H9 (cell line): ENCODE measurements at regions not wholly inside any gene's neighbourhood (a gene's known extent, or its start where the extent isn't known, plus 50 kb on each side); places are given as distances from the start of the nearest gene placed in this dataset.

Experiments used
- DNase-seq: peaks from one replicate; pipeline ENCODE4 v3.0.0-alpha.2; 2017
- H2AFZ ChIP-seq: one replicate; pipeline ENCODE4 v1.6.1; 2013; ENCODE audit warnings: mild to moderate bottlenecking, low read length, control low read depth, moderate library complexity
- H2AK5ac ChIP-seq: 2 replicates; pipeline ENCODE4 v1.6.1; 2013; ENCODE audit warnings: low read length, control low read depth, mixed read lengths; ENCODE audit not compliant: insufficient read length
- H2BK120ac ChIP-seq: one replicate; pipeline ENCODE4 v1.6.1; 2013; ENCODE audit warnings: low read depth, mild to moderate bottlenecking, low read length, control low read depth, inconsistent platforms; ENCODE audit not compliant: poor library complexity, severe bottlenecking
- H2BK12ac ChIP-seq: 2 replicates; pipeline ENCODE4 v1.6.1; 2013; ENCODE audit warnings: low read length, control low read depth, mixed read lengths, low read depth; ENCODE audit not compliant: insufficient read length
- H2BK15ac ChIP-seq: 2 replicates; pipeline ENCODE4 v1.6.1; 2013; ENCODE audit warnings: low read depth, low read length, control low read depth
- H2BK20ac ChIP-seq: one replicate; pipeline ENCODE4 v1.6.1; 2013; ENCODE audit warnings: low read depth, mild to moderate bottlenecking, low read length, control low read depth, inconsistent platforms; ENCODE audit not compliant: poor library complexity, severe bottlenecking
- H2BK5ac ChIP-seq: 2 replicates; pipeline ENCODE4 v1.6.1; 2013; ENCODE audit warnings: low read length, control low read depth, mixed read lengths; ENCODE audit not compliant: insufficient read length
- H3K14ac ChIP-seq: 2 replicates; pipeline ENCODE4 v1.6.1; 2013; ENCODE audit warnings: low read length, control low read depth; ENCODE audit not compliant: insufficient read depth
- H3K18ac ChIP-seq: 2 replicates; pipeline ENCODE4 v1.6.1; 2013; ENCODE audit warnings: low read depth, mild to moderate bottlenecking, mixed read lengths, low read length, control low read depth; ENCODE audit not compliant: insufficient read length
- H3K23ac ChIP-seq: 2 replicates; pipeline ENCODE4 v1.6.1; 2013; ENCODE audit warnings: low read length, control low read depth, mixed read lengths, low read depth; ENCODE audit not compliant: insufficient read length
- H3K23me2 ChIP-seq: 2 replicates; pipeline ENCODE4 v1.6.1; 2013; ENCODE audit warnings: low read depth, mild to moderate bottlenecking, mixed read lengths, low read length, control low read depth; ENCODE audit not compliant: insufficient read length, poor library complexity, severe bottlenecking
- H3K27ac ChIP-seq: 2 replicates; pipeline ENCODE4 v1.5.1; 2013; ENCODE audit warnings: low read length, control low read depth, mixed read lengths, low read depth; ENCODE audit not compliant: insufficient read length
- H3K27me3 ChIP-seq: 2 replicates; pipeline ENCODE4 v1.6.1; 2013; ENCODE audit warnings: low read length, control low read depth, inconsistent platforms; ENCODE audit not compliant: insufficient read depth
- H3K4ac ChIP-seq: 2 replicates; pipeline ENCODE4 v1.6.1; 2013; ENCODE audit warnings: low read depth, mild to moderate bottlenecking, control low read depth, inconsistent platforms, low read length, moderate library complexity
- H3K4me1 ChIP-seq: 2 replicates; pipeline ENCODE4 v1.6.1; 2013; ENCODE audit warnings: low read length, control low read depth, inconsistent platforms; ENCODE audit not compliant: insufficient read depth
- H3K4me2 ChIP-seq: 2 replicates; pipeline ENCODE4 v1.6.1; 2013; ENCODE audit warnings: low read length, control low read depth, mixed read lengths; ENCODE audit not compliant: insufficient read length, insufficient read depth
- H3K56ac ChIP-seq: 2 replicates; pipeline ENCODE4 v1.6.1; 2013; ENCODE audit warnings: low read depth, mild to moderate bottlenecking, mixed read lengths, low read length, control low read depth; ENCODE audit not compliant: insufficient read length
- H3K79me1 ChIP-seq: 2 replicates; pipeline ENCODE4 v1.6.1; 2013; ENCODE audit warnings: low read depth, mild to moderate bottlenecking, moderate library complexity, low read length, control low read depth, inconsistent platforms; ENCODE audit not compliant: insufficient read depth, poor library complexity, severe bottlenecking
- H3K79me2 ChIP-seq: 2 replicates; pipeline ENCODE4 v1.6.1; 2013; ENCODE audit warnings: low read length, control low read depth, inconsistent platforms; ENCODE audit not compliant: insufficient read depth
- H3K9ac ChIP-seq: 2 replicates; pipeline ENCODE4 v1.6.1; 2013; ENCODE audit warnings: low read length, control low read depth, mixed read lengths; ENCODE audit not compliant: insufficient read length; ENCODE audit errors: extremely low read depth
- H3K9me3 ChIP-seq: one replicate; pipeline ENCODE4 v1.6.1; 2013; ENCODE audit warnings: low read depth, low read length, inconsistent platforms; ENCODE audit not compliant: control insufficient read depth
- H3T11ph ChIP-seq: one replicate; pipeline ENCODE4 v1.6.1; 2013; ENCODE audit warnings: mild to moderate bottlenecking, low read length, control low read depth, inconsistent platforms
- H4K20me1 ChIP-seq: one replicate; pipeline ENCODE4 v1.6.1; 2013; ENCODE audit not compliant: control insufficient read depth, insufficient read length, insufficient read depth
- H4K5ac ChIP-seq: 2 replicates; pipeline ENCODE4 v1.6.1; 2013; ENCODE audit warnings: low read depth, mild to moderate bottlenecking, mixed read lengths, low read length, control low read depth; ENCODE audit not compliant: insufficient read length
- H4K8ac ChIP-seq: replicated peaks from 2 replicates; pipeline ENCODE4 v1.6.1; 2013; ENCODE audit warnings: low read length, control low read depth, mixed read lengths, low read depth; ENCODE audit not compliant: insufficient read length
- H4K91ac ChIP-seq: 2 replicates; pipeline ENCODE4 v1.6.1; 2013; ENCODE audit warnings: low read depth, mild to moderate bottlenecking, moderate library complexity, mixed read lengths, low read length, control low read depth; ENCODE audit not compliant: insufficient read length
- H3K27ac Mint-ChIP-seq, 3 experiments: 2 replicates in 2 of 3; 3 replicates in 1 of 3; pipeline ENCODE4 v1.8.0; 2020 to 2021; ENCODE audit warnings: mixed read lengths in 3 of 3, mild to moderate bottlenecking in 1 of 3, moderate library complexity in 1 of 3
- H3K27me3 Mint-ChIP-seq: 2 replicates; pipeline ENCODE4 v1.8.0; 2021; ENCODE audit warnings: low read depth, mild to moderate bottlenecking, moderate library complexity, mixed read lengths
- H3K36me3 Mint-ChIP-seq, 3 experiments: 2 replicates in 2 of 3; 3 replicates in 1 of 3; pipeline ENCODE4 v1.8.0; 2020 to 2021; ENCODE audit warnings: low read depth in 3 of 3, mixed read lengths in 3 of 3; ENCODE audit not compliant: insufficient read depth in 1 of 3
- H3K4me1 Mint-ChIP-seq, 2 experiments: 2 replicates each; pipeline ENCODE4 v1.8.0; 2020; ENCODE audit warnings: mixed read lengths in 2 of 2
- H3K4me3 Mint-ChIP-seq, 2 experiments: 2 replicates in 1 of 2; 3 replicates in 1 of 2; pipeline ENCODE4 v1.8.0; 2020 to 2021; ENCODE audit warnings: mild to moderate bottlenecking in 2 of 2, mixed read lengths in 2 of 2, moderate library complexity in 1 of 2
- H3K9me3 Mint-ChIP-seq, 2 experiments: 2 replicates in 1 of 2; 3 replicates in 1 of 2; pipeline ENCODE4 v1.8.0; 2020; ENCODE audit warnings: mild to moderate bottlenecking in 2 of 2, mixed read lengths in 2 of 2, moderate library complexity in 1 of 2
- WGBS: extraction: QIAGEN DNeasy Blood & Tissue Kit; methylation state at CpG from one replicate; pipeline ENCODE4 v1.1.7; 2013; ENCODE audit warnings: missing lambda C conversion rate, low lambda C conversion rate, mixed read lengths; ENCODE audit not compliant: insufficient read length; ENCODE audit errors: extremely low coverage; 5-methylcytosine and 5-hydroxymethylcytosine counted together
- TF ChIP-seq, protein P1 (sequence below): fragments of 200-600 bp; sonication (generic); conservative IDR thresholded peaks from 3 replicates; pipeline ENCODE4 v1.8.0; 2021; ENCODE audit warnings: antibody characterized with exemption, mild to moderate bottlenecking

DNA sequence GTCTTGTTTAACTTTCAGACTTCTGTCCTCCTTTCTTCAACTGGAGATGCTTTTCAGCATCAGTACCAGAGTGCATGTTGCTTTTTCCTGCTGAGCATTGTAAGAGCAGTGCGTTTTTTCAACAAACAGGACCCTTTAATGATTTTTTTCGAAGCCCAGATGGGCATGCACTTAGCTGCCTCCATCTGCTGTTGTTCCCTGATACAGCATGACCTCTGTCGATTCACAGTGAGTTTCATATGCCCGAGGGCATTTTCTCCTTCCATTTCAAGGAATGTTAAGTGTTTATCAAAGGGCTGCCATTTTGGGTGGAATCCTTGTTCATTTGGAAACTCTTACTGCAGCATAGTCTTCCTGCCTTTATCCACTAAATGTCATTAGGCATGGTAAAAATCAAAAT, 428.6 kb downstream of the DTHD1 start:
- no peaks in the 10 kb centered on the region; the same call in 1 of the 2 replicates for H3K27me3 Mint-ChIP-seq
- H3K56ac ChIP-seq, result no peak overlapping the region
- H2BK20ac ChIP-seq, result no peak overlapping the region
- H3T11ph ChIP-seq, result no peak overlapping the region
- no peak overlapping the region for H3K27ac ChIP-seq
- peaks cover 5 to 9% of the 10 kb centered on the region in 2 experiments for H3K4me1 Mint-ChIP-seq
- H3K23ac ChIP-seq, result no peak overlapping the region
- peaks cover 0 to 2% (median 0%) of the 10 kb centered on the region in 3 experiments; a peak in 1 of 7 replicates for H3K36me3 Mint-ChIP-seq
- H3K4me2 ChIP-seq, result no peak overlapping the region
- H3K14ac ChIP-seq, result no peak overlapping the region
- H3K4me1 ChIP-seq, result no peaks in the 10 kb centered on the region
- H3K9me3 Mint-ChIP-seq, result peaks cover 2 to 5% of the 10 kb centered on the region in 2 experiments; a peak in 3 of 5 replicates
- no peak overlapping the region for H4K5ac ChIP-seq
- no peaks in the 10 kb centered on the region for H3K79me2 ChIP-seq
- TF ChIP-seq, protein P1, sequence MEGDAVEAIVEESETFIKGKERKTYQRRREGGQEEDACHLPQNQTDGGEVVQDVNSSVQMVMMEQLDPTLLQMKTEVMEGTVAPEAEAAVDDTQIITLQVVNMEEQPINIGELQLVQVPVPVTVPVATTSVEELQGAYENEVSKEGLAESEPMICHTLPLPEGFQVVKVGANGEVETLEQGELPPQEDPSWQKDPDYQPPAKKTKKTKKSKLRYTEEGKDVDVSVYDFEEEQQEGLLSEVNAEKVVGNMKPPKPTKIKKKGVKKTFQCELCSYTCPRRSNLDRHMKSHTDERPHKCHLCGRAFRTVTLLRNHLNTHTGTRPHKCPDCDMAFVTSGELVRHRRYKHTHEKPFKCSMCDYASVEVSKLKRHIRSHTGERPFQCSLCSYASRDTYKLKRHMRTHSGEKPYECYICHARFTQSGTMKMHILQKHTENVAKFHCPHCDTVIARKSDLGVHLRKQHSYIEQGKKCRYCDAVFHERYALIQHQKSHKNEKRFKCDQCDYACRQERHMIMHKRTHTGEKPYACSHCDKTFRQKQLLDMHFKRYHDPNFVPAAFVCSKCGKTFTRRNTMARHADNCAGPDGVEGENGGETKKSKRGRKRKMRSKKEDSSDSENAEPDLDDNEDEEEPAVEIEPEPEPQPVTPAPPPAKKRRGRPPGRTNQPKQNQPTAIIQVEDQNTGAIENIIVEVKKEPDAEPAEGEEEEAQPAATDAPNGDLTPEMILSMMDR, result no peak
- no peak overlapping the region for H2BK15ac ChIP-seq
- H2AK5ac ChIP-seq, result no peak overlapping the region
- no peak overlapping the region for H2BK120ac ChIP-seq
- no peak overlapping the region for H2BK5ac ChIP-seq
- no peaks in the 10 kb centered on the region for H3K9me3 ChIP-seq
- H4K91ac ChIP-seq, result no peak overlapping the region
- no peak overlapping the region for H3K18ac ChIP-seq
- H3K79me1 ChIP-seq, result no peaks in the 10 kb centered on the region
- no CpG with 5 or more reads among the region's 4 CpGs for WGBS
- no peak overlapping the region for H2AFZ ChIP-seq
- no peak overlapping the region for H3K4ac ChIP-seq
- H3K23me2 ChIP-seq, result no peaks in the 10 kb centered on the region
- no peak overlapping the region for H4K8ac ChIP-seq
- no peak overlapping the region for H2BK12ac ChIP-seq
- H3K27ac Mint-ChIP-seq, result no peak overlapping the region
- no peak overlapping the region for H3K4me3 Mint-ChIP-seq
- no peaks in the 10 kb centered on the region for H4K20me1 ChIP-seq
- DNase-seq, result no peak
- H3K27me3 ChIP-seq, result no peaks in the 10 kb centered on the region
- no peak overlapping the region for H3K9ac ChIP-seq
